ENCODE measurements at regions not wholly inside any gene's neighbourhood (a gene's known extent, or its start where the extent isn't known, plus 50 kb on each side); places are given as distances from the start of the nearest gene placed in this dataset.

GRCh38 chr13:40148742-40149141, 493.3 kb downstream of the COG6 start:
- no peak for DNase-seq (ENCODE audit: low read depth)
- Histone ChIP-seq H3K4me3 (ENCODE audit: low read depth, low read length) (no peak overlapping the region), H3K27me3 (ENCODE audit: control insufficient read depth, insufficient read depth, low read length) (no peaks in the 10 kb centered on the region), H3K36me3 (ENCODE audit: control insufficient read depth, insufficient read depth, low read length) (no peaks in the 10 kb centered on the region)
- FAIRE-seq, result no peak
- TF ChIP-seq CTCF (IDR thresholded peaks at IDR 0.05; ENCODE audit: insufficient read depth, low read length, severe bottlenecking), result no peak

- H3K4me3 ChIP-seq (ENCODE audit: low read depth, low read length), result no peak overlapping the region
- TF ChIP-seq CTCF (IDR thresholded peaks at IDR 0.05; ENCODE audit: insufficient read depth, low read length, severe bottlenecking), result no peak
- no peaks in the 10 kb centered on the region for H3K36me3 ChIP-seq (ENCODE audit: control insufficient read depth, insufficient read depth, low read length)
- FAIRE-seq, result no peak
- peak; percentile 89 for DNase-seq (ENCODE audit: low read depth)
- no peaks in the 10 kb centered on the region for H3K27me3 ChIP-seq (ENCODE audit: control insufficient read depth, insufficient read depth, low read length)
These were observed 494.3 kb downstream of the COG6 start for GRCh38 chr13:40149611-40150274.

GRCh38 chr13:40151673-40152072, 496.2 kb downstream of the COG6 start:
- FAIRE-seq (no peak), DNase-seq (ENCODE audit: low read depth) (no peak)
- no peak for TF ChIP-seq CTCF (IDR thresholded peaks at IDR 0.05; ENCODE audit: insufficient read depth, low read length, severe bottlenecking)
- Histone ChIP-seq H3K36me3 (ENCODE audit: control insufficient read depth, insufficient read depth, low read length) (no peaks in the 10 kb centered on the region), H3K4me3 (ENCODE audit: low read depth, low read length) (no peak overlapping the region), H3K27me3 (ENCODE audit: control insufficient read depth, insufficient read depth, low read length) (no peaks in the 10 kb centered on the region)

- no peak for FAIRE-seq
- DNase-seq (ENCODE audit: low read depth), result peak; percentile 90
- TF ChIP-seq CTCF (IDR thresholded peaks at IDR 0.05; ENCODE audit: insufficient read depth, low read length, severe bottlenecking), result peak; percentile 32
- Histone ChIP-seq H3K4me3 (ENCODE audit: low read depth, low read length) (no peak overlapping the region), H3K27me3 (ENCODE audit: control insufficient read depth, insufficient read depth, low read length) (no peaks in the 10 kb centered on the region), H3K36me3 (ENCODE audit: control insufficient read depth, insufficient read depth, low read length) (no peaks in the 10 kb centered on the region)
These were observed 496.7 kb downstream of the COG6 start for GRCh38 chr13:40152145-40152544.

- TF ChIP-seq CTCF (IDR thresholded peaks at IDR 0.05; ENCODE audit: insufficient read depth, low read length, severe bottlenecking), result no peak
- FAIRE-seq (no peak), DNase-seq (ENCODE audit: low read depth) (no peak)
- H3K4me3 ChIP-seq (ENCODE audit: low read depth, low read length), result no peak overlapping the region
- H3K27me3 ChIP-seq (ENCODE audit: control insufficient read depth, insufficient read depth, low read length), result no peaks in the 10 kb centered on the region
- H3K36me3 ChIP-seq (ENCODE audit: control insufficient read depth, insufficient read depth, low read length), result no peaks in the 10 kb centered on the region
These were observed 497.5 kb downstream of the COG6 start for GRCh38 chr13:40152922-40153321.

GRCh38 chr13:40153516-40153915, 498.1 kb downstream of the COG6 start:
- Histone ChIP-seq H3K36me3 (ENCODE audit: control insufficient read depth, insufficient read depth, low read length) (no peaks in the 10 kb centered on the region), H3K4me3 (ENCODE audit: low read depth, low read length) (no peak overlapping the region), H3K27me3 (ENCODE audit: control insufficient read depth, insufficient read depth, low read length) (no peaks in the 10 kb centered on the region)
- no peak for TF ChIP-seq CTCF (IDR thresholded peaks at IDR 0.05; ENCODE audit: insufficient read depth, low read length, severe bottlenecking)
- no peak for FAIRE-seq
- no peak for DNase-seq (ENCODE audit: low read depth)

All from bronchial epithelial cell (primary cell).